Head of caudate nucleus (tissue), 42 donors: ENCODE measurements at regions not wholly inside any gene's neighbourhood (a gene's known extent, or its start where the extent isn't known, plus 50 kb on each side); places are given as distances from the start of the nearest gene placed in this dataset.

ENCODE experiments used
- DNase-seq, 42 donors: peaks; one replicate each; pipeline versions ENCODE4 v3.0.0 to v3.0.0-alpha.2; 2020 to 2021; ENCODE audit warnings: mixed read lengths in 7 of 42
- intact Hi-C: fragments of 100-400 bp; cut with DNase I; formaldehyde crosslinking; loops from one replicate; pipeline ENCODE4 v1.15.0; 2022

DNA sequence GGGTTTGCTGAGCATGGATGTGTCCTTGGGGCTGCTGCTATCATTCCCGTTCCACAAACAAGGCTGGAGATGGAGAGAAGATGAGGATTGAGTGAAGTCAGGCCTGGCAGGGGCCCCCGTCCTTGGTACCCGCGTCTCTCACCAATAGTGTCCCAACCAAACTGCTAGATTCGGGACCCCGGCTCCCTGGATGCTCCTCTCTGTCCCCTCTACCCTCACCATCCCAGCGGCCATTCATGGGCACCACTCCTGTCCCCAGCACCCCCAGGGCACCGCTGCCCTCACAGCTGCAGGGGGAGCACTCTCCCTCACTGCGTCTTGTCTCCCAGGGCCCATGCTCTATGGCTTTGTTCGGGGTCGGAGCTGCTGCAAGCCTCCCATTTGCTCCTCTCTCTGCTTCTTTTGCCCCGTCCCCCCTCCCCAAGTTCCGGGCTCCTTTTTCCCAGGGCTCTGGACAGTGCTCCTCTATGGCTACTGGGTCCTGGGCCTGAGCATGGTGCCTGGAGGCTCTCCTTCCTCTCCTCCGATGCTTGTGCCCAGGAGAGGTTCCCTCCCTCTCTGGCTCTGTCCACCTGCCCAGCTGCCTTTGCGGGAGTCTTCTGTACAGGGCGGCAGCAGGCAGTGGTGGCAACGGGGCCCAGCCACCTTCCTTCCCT lies 219.5 kb downstream of the TEX29 start:
- no peak for DNase-seq
- intact Hi-C loops = no loop called here

DNA sequence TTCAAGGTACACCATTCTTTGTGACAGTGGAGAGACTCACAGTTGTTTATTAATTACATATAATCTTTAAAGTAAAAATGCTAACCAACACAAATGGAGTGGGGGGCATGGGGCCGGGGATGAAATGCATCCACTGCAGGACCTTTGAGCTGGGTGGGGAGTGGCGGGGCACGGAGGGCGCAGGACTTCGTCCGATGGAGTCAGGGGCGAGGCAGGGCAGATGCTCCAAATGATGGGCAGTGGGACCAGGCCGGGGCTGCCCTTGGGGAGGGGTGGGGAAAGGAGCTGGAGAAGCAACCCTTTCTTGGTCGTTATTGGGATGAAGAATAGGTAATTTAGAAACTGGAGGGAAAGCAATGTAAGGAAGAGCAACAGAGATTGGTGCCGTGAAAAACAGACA lies 220.0 kb downstream of the TEX29 start:
- intact Hi-C loops = no loop called here
- no peak for DNase-seq

- peak in 1 of 42 donors; percentile 41 for DNase-seq
- intact Hi-C loops = no loop called here
Observed at GRCh38 chr13:111541345-111541744, 220.9 kb downstream of the TEX29 start.

DNA sequence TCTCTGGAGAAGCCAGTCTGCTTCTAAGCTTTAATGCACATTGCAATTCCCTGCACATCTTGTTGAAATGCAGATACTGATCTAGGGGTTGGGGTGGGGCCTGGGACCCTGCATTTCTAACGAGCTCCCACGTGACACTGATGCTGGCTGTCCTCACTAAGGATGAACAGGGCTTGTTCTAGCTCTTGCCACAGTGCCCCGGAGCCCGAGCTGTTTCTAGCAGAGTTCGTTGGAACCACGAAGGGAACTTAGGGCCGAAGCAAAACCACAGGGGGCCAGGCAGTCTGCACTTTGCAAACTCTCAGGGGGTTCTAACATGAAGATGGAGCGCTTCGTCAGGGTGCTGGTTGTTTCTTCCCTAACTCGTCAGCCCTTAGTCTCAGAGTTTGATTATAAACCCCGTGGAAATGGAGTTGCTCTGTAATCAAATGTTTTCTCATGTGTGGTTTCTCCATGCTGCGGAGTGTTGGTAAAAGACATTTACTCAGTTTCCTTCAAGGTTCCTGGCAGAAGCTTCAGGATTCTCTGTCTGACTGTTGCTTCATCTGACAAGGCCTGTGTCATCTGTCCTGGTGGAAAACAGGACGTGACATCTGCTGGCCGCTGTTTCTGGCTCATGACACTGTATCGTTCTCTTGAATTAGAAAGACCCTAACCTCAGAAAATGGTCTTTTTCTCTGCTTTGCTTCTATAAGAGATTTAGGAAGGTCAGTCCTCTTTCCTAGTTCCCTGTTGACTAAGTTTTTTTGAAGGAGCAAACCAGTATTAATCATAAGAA lies 221.5 kb downstream of the TEX29 start:
- peak in 1 of 42 donors; percentile 37 for DNase-seq
- intact Hi-C loops = no loop called here

DNA sequence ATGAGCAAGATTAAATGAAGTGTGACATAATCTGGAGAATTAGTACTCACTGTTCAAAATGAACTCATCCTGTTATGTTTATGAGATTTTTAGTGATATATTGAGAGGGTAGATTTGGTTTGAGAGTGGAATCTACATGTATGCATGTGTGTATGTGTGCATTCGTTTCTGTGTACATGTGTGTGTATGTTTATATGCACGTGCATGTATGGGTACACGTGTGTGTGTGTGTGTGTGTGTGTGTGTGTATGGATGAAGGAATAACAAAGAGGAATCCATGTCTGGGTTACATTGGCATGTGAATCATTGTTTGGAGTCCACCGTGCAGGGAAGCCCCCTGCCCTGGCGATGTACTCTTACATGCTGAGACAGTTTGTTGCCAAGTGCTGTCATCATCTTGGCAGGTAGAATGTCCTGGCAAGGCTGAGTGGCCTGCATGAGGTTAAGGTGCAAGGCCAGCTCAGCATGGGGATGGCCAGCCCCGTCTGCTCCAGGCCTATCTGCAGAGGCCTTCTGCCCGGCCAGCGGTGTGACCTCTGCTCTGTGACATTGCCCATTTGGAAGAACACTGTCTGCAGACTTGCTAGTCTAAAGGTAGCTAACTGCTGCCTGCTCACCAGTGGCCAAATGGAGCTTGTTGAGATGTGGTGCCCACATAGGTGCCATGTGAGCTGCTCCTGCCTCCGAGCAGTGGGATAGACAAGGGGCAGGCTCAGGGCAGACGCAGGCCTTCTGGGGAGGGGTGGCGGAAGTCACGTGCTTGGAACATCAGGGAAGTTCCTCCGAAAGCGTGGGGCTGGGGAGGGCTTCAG lies 222.3 kb downstream of the TEX29 start:
- peak in 1 of 42 donors; percentile 21 for DNase-seq
- intact Hi-C loops = no loop called here

DNA sequence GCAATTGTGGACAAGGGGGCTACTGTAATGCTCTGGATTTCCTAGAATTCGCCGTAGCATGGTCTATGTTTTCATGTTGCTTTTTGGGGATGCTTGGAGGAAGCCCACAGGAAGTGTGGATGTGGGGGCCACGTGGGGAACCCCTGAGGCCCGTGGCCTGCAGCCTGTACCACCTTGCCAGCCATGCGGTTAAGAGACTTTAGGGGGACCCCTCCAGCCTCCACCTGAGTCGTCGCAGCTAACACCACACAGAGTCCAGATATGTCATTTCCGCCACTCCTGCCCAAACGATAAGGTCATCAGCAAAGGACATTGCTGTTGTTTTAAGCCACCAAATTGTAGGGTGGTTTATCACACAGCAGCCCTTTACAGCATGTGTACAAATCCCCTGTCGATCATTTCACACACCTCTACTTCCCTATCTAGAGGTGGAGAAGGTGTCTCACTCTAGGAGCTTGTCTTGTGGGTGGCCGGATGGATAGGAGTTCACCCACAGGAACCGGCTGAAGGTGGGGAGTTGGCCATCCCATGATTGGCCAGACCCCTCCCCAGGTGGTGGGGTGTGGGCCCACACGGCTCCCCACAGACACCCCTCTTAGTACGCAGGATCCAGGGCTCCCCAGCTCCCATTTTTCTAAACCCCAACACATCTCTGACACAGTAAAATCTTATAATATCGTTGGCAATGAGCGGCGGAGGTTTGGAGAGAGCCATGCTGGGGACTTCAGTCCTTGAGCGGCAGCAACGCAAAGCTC lies 226.7 kb downstream of the TEX29 start:
- DNase-seq = no peak
- intact Hi-C loops = no loop called here

DNA sequence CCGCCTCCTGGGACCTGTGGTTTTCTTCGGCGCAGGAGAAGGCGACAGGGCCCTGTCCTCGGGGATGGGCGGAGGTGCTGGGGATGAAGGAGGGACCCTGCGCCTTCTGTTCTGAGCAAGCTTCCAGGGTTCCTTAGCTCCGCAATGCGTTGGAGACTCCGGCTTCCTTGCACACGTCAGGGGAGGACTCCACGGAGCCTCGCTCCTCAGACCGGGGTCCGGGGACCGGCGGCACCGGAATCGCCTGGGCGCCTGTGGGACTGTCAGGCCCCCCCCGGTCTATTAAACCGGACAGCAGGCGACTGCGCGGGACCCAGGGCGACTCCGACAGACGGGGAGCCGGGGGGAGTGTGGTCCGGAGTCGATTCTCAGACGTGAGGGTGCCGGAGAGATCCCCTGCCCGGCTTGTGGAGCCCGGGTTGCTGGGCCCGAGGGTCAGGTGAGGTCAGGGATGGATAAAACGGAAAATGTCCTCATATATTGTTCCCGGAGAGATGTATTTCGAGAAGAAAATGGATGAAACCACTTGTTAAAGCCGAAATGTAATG lies 227.4 kb downstream of the TEX29 start:
- DNase-seq = no peak
- intact Hi-C loops = no loop called here

DNA sequence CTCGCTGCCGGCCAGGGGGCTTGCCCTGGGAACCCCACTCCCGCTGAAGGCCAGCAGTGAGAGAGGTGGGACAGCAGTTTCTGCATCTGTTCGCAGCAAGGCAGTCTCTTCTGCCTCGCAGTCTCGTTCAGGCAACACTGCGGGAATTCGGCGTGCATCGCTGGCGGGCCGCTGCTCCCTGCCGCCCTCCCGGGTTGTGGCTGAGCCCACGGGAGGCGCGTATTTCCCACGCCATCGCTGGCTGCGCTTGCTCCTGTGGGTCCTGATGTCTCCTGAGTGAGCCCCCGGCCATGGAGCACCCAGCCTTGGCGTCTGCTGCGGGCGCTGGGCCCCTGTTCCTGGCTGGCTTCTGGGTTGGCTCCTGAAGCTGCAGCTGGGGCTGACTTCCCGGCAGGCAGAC lies 227.9 kb downstream of the TEX29 start:
- intact Hi-C loops = no loop called here
- no peak for DNase-seq

- DNase-seq = peak in 1 of 42 donors; percentile 6
- intact Hi-C loops = no loop called here
Observed at GRCh38 chr13:111548805-111549204, 228.4 kb downstream of the TEX29 start.

GRCh38 chr13:111549464-111549863 lies 229.0 kb downstream of the TEX29 start:
- DNase-seq = no peak
- intact Hi-C loops = no loop called here

- no peak for DNase-seq
- intact Hi-C loops = no loop called here
Observed at GRCh38 chr13:111550062-111550461, 229.6 kb downstream of the TEX29 start.

DNA sequence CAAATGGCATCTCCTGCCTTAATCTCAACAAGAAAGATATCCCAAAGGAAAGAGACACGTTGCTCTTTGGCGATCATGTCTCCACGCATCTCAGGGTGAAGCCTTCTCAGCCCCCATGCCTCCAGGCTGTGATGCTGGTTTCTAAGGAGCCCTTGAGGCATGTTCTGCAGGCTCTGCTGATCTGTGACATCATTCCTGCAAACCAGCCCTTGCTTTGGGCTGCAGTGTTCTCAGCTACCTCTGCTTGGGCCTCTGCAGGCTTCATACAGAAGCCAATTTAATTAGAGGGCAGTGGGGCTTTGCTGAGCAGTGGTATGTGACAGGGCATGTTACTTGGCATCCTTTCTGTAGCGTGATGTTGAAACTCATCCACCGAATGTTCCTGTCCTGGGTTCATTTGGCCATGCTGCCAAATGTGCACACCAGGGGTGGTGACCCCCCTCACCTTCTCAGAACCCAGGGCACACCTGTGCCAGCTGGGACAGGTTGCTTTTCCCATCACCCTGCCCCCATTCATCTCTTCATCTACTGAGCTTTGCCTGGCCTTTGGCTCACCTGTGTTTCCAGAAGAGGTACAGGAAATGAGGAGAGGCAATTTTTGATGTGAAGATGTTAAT lies 230.9 kb downstream of the TEX29 start:
- DNase-seq = peak in 1 of 42 donors; percentile 16
- intact Hi-C loops = no loop called here

GRCh38 chr13:111552891-111553655 lies 232.6 kb downstream of the TEX29 start:
- peak in 3 of 42 donors; percentile 4 to 18 (median 10) for DNase-seq
- intact Hi-C loops = no loop called here

DNA sequence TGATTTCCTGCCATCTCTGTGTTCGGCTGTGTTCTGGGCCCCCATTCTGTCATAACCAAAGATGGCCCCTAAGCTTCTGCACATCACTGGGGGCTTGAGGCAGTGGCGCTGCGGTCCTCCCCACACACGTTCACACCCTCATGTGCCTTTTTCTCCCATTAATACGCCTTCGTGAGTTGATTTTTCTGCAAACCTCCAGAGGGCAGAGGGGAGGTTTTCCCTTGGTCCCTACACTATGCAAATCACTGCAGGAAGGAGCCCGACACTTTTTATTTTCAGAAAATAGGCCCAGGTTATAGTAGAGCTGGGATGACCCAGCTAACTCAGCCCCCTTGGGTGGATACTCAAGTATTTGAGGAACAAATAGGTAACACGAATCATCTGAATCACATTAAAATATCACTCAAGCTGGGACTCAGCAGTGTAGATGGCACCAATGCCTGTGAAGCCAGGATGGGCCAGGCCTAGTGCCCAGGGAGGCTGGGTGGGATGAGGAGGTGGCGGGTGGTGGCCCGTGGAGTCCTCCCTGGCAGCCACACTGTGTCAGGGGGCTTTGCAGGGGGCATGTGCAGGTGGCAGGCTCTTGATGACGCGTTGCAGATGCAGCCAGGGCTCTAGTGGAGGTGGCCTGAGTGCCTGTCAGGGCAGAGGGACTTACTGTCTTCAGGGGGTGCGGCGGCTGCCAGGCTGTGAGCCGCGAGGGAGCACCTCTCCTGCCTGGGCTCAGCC lies 234.3 kb downstream of the TEX29 start:
- peak in 2 of 42 donors; percentile 12 to 29 for DNase-seq
- intact Hi-C loops = no loop called here

DNA sequence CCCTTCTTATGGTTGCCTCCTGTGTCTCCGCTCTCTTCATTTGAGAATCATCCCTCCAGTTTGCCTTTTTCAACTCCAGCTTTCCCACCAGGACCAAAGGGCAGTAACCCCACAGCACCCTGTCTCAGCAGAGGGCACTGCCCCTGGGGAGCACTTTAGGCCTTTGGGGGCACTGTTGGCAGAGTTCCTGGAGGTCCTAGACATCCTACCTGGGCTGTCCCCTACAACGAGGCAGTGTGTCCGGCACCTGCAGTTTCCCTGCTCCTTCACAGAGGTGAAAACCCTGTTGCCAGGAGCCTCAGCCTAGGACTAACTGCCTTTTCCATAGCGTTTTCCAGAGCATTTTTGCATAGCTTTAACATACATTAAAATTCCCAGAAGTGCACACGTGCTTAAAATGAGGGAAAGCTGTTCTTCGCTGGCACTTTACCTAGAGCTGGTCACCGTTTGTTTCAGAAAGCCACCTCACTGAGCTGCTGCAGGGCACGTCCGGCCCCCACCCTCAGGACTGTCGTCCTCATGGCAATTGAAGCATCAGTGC lies 234.9 kb downstream of the TEX29 start:
- intact Hi-C loops = no loop called here
- DNase-seq = peak in 2 of 42 donors; percentile 4 to 27

DNA sequence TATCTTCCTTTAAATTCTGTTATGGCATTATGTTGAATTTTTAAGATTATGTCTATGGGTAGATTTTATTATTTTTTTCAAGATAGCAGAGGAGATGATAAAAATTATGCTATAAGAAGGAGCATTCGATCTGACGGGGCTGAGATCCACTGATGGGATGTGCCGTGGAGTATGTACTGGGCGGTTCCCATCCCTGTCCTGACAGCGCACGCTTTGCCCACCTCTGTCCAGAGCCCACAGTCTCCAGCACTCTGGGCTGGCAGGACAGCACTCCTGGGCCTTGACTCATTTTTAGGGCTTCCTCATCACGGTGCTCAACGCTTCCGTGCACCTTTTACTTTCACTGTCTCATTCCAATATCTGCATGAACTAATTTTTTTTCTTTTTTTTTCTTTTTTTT lies 235.5 kb downstream of the TEX29 start:
- DNase-seq = peak in 2 of 42 donors; percentile 24 to 28
- intact Hi-C loops = no loop called here

GRCh38 chr13:111556496-111556895 lies 236.1 kb downstream of the TEX29 start:
- intact Hi-C loops = no loop called here
- DNase-seq = peak in 2 of 42 donors; percentile 16 to 18
